ENCODE measurements at regions not wholly inside any gene's neighbourhood (a gene's known extent, or its start where the extent isn't known, plus 50 kb on each side); places are given as distances from the start of the nearest gene placed in this dataset.

GRCh38 chr5:129378961-129379360 is 81.1 kb upstream of the ADAMTS19 start:
- no peak for DNase-seq
- no peak for TF ChIP-seq CTCF (IDR thresholded peaks at IDR 0.05)
- ATAC-seq = no peak
- Mint-ChIP-seq H3K4me3 (no peak overlapping the region), H3K27ac (no peak overlapping the region), H3K27me3 (no peaks in the 10 kb centered on the region), H3K9me3 (no peaks in the 10 kb centered on the region), H3K36me3 (ENCODE audit: low read depth) (no peaks in the 10 kb centered on the region), H3K4me1 (ENCODE audit: low read depth) (no peaks in the 10 kb centered on the region)
- CTCF ChIA-PET = no interaction called here
- POLR2A ChIA-PET = no interaction called here
- intact Hi-C loops (cut with micrococcal nuclease) = no loop called here

- DNase-seq = no peak
- no peaks in the 10 kb centered on the region for H3K4me1 Mint-ChIP-seq (ENCODE audit: low read depth)
- no peaks in the 10 kb centered on the region for H3K9me3 Mint-ChIP-seq
- no peak overlapping the region for H3K4me3 Mint-ChIP-seq
- no peak overlapping the region for H3K27ac Mint-ChIP-seq
- intact Hi-C loops (cut with micrococcal nuclease) = no loop called here
- H3K36me3 Mint-ChIP-seq (ENCODE audit: low read depth) = no peaks in the 10 kb centered on the region
- H3K27me3 Mint-ChIP-seq = no peaks in the 10 kb centered on the region
- TF ChIP-seq CTCF (IDR thresholded peaks at IDR 0.05) = no peak
- CTCF ChIA-PET = no interaction called here
- no peak for ATAC-seq
- POLR2A ChIA-PET = no interaction called here
Measured at GRCh38 chr5:129379406-129379805, 80.7 kb upstream of the ADAMTS19 start.

- no peaks in the 10 kb centered on the region for H3K9me3 Mint-ChIP-seq
- CTCF ChIA-PET = no interaction called here
- no peak overlapping the region for H3K4me3 Mint-ChIP-seq
Measured at GRCh38 chr5:129382921-129383672, 77.0 kb upstream of the ADAMTS19 start.

GRCh38 chr5:129384193-129384592 is 75.9 kb upstream of the ADAMTS19 start:
- ATAC-seq = no peak
- no peaks in the 10 kb centered on the region for H3K36me3 Mint-ChIP-seq (ENCODE audit: low read depth)
- CTCF ChIA-PET = no interaction called here
- no peaks in the 10 kb centered on the region for H3K27me3 Mint-ChIP-seq
- H3K27ac Mint-ChIP-seq = no peak overlapping the region
- no peaks in the 10 kb centered on the region for H3K4me1 Mint-ChIP-seq (ENCODE audit: low read depth)
- POLR2A ChIA-PET = no interaction called here
- no peak for TF ChIP-seq CTCF (IDR thresholded peaks at IDR 0.05)
- H3K4me3 Mint-ChIP-seq = no peak overlapping the region
- no peaks in the 10 kb centered on the region for H3K9me3 Mint-ChIP-seq
- intact Hi-C loops (cut with micrococcal nuclease) = no loop called here
- DNase-seq = no peak

More at GRCh38 chr5:129382921-129383672, 77.0 kb upstream of the ADAMTS19 start:
- intact Hi-C loops (cut with micrococcal nuclease) = no loop called here
- Mint-ChIP-seq H3K27ac (no peak overlapping the region), H3K36me3 (ENCODE audit: low read depth) (no peaks in the 10 kb centered on the region), H3K4me1 (ENCODE audit: low read depth) (no peaks in the 10 kb centered on the region), H3K27me3 (no peaks in the 10 kb centered on the region)
- POLR2A ChIA-PET = no interaction called here
- no peak for DNase-seq
- TF ChIP-seq CTCF (IDR thresholded peaks at IDR 0.05) = no peak
- ATAC-seq = no peak

- H3K9me3 Mint-ChIP-seq = no peaks in the 10 kb centered on the region
- POLR2A ChIA-PET = no interaction called here
- H3K36me3 Mint-ChIP-seq (ENCODE audit: low read depth) = no peaks in the 10 kb centered on the region
- H3K4me3 Mint-ChIP-seq = no peak overlapping the region
- DNase-seq (no peak), ATAC-seq (no peak)
- intact Hi-C loops (cut with micrococcal nuclease) = no loop called here
- CTCF ChIA-PET = no interaction called here
- TF ChIP-seq CTCF (IDR thresholded peaks at IDR 0.05) = no peak
- H3K27me3 Mint-ChIP-seq = no peaks in the 10 kb centered on the region
- no peak overlapping the region for H3K27ac Mint-ChIP-seq
- no peaks in the 10 kb centered on the region for H3K4me1 Mint-ChIP-seq (ENCODE audit: low read depth)
Measured at GRCh38 chr5:129384736-129385135, 75.4 kb upstream of the ADAMTS19 start.
